ENCODE measurements at regions not wholly inside any gene's neighbourhood (a gene's known extent, or its start where the extent isn't known, plus 50 kb on each side); places are given as distances from the start of the nearest gene placed in this dataset.

DNA sequence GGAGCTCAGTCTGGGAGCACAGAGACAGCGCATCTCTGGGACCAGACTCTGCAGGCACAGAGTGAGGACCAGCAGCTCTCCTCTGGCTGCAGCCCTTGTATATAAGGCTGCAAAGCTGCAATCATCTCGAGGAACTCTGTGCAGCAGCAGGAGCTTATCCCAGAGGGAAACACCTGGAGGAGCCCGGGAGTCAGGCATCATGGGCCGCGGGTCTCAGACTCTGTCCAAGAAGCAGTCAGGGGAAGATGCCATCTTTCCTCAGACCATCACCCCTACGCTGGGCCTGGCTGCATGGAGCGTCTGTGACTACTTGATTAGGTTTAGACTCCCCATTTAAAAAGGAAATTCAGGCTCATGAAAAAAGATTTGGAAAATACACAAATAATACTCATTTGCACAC is 122.0 kb downstream of the IRF8 start:
- TF ChIP-seq SIN3A (IDR thresholded peaks at IDR 0.05; ENCODE audit: borderline replicate concordance, insufficient read depth, low read depth, low read length) (no peak), TCF7L2 (IDR thresholded peaks at IDR 0.05; ENCODE audit: low read depth, low read length) (no peak)
- TF ChIP-seq, protein P1, sequence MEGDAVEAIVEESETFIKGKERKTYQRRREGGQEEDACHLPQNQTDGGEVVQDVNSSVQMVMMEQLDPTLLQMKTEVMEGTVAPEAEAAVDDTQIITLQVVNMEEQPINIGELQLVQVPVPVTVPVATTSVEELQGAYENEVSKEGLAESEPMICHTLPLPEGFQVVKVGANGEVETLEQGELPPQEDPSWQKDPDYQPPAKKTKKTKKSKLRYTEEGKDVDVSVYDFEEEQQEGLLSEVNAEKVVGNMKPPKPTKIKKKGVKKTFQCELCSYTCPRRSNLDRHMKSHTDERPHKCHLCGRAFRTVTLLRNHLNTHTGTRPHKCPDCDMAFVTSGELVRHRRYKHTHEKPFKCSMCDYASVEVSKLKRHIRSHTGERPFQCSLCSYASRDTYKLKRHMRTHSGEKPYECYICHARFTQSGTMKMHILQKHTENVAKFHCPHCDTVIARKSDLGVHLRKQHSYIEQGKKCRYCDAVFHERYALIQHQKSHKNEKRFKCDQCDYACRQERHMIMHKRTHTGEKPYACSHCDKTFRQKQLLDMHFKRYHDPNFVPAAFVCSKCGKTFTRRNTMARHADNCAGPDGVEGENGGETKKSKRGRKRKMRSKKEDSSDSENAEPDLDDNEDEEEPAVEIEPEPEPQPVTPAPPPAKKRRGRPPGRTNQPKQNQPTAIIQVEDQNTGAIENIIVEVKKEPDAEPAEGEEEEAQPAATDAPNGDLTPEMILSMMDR (IDR thresholded peaks at IDR 0.05) = no peak

Measured in Panc1 (cell line).